Lower lobe of right lung (tissue), 2 donors: ENCODE measurements at regions not wholly inside any gene's neighbourhood (a gene's known extent, or its start where the extent isn't known, plus 50 kb on each side); places are given as distances from the start of the nearest gene placed in this dataset.

Experiments used
- ATAC-seq, 2 donors: fragments of 200-7000 bp; cut with Tn5 transposase; one replicate each; pipeline ENCODE4 v1.9.1; 2020 to 2022; ENCODE audit warnings: mild to moderate bottlenecking in 2 of 2, moderate library complexity in 2 of 2
- DNase-seq: peaks from one replicate; pipeline ENCODE4 v3.0.0-alpha.2; 2020
- H3K27ac ChIP-seq: fragments of 200-600 bp; one replicate; pipeline ENCODE4 v1.8.0; 2022
- H3K27me3 ChIP-seq: fragments of 200-600 bp; one replicate; pipeline ENCODE4 v1.8.0; 2022; ENCODE audit warnings: low read depth
- H3K36me3 ChIP-seq: fragments of 200-600 bp; one replicate; pipeline ENCODE4 v1.8.0; 2022; ENCODE audit warnings: mild to moderate bottlenecking
- H3K4me1 ChIP-seq: fragments of 200-600 bp; one replicate; pipeline ENCODE4 v1.8.0; 2022
- H3K4me3 ChIP-seq: fragments of 200-600 bp; one replicate; pipeline ENCODE4 v1.8.0; 2022; ENCODE audit warnings: mild to moderate bottlenecking
- H3K9me3 ChIP-seq: fragments of 200-600 bp; one replicate; pipeline ENCODE4 v1.8.0; 2022
- intact Hi-C: fragments of 100-400 bp; cut with DNase I; formaldehyde crosslinking; loops from one replicate; pipeline ENCODE4 v1.11.0; 2022
- TF ChIP-seq, protein P1 (sequence below): fragments of 200-600 bp; IDR thresholded peaks from one replicate; pipeline ENCODE4 v1.8.0; 2022; ENCODE audit warnings: antibody characterized with exemption, mild to moderate bottlenecking
- donor health status: DM: no; HTN: yes; CAD: no; lungs with severe emphysema.

DNA sequence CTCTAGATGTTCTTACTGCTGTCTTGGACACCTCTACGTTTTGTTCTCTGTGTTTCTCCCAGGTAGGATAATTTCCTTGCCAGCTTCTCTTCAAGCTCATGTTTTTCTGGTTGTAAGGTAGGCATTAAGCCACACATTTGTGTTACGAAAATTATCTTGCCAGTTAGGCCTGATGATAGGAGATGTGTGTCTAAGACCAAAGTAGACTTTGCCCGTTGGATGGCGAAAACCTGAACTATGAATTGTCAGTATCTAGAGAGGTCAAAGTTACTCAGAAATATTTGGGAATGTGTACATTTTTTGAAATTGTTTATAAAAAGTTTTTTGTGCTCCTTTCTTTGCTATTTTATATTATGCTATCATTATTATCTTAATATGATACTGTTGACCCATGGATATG is 72.8 kb downstream of the FHIP1A start:
- Histone ChIP-seq H3K27ac (no peak overlapping the region), H3K9me3 (no peaks in the 10 kb centered on the region), H3K36me3 (no peaks in the 10 kb centered on the region), H3K4me1 (no peaks in the 10 kb centered on the region), H3K4me3 (no peak overlapping the region), H3K27me3 (no peaks in the 10 kb centered on the region)
- TF ChIP-seq, protein P1, sequence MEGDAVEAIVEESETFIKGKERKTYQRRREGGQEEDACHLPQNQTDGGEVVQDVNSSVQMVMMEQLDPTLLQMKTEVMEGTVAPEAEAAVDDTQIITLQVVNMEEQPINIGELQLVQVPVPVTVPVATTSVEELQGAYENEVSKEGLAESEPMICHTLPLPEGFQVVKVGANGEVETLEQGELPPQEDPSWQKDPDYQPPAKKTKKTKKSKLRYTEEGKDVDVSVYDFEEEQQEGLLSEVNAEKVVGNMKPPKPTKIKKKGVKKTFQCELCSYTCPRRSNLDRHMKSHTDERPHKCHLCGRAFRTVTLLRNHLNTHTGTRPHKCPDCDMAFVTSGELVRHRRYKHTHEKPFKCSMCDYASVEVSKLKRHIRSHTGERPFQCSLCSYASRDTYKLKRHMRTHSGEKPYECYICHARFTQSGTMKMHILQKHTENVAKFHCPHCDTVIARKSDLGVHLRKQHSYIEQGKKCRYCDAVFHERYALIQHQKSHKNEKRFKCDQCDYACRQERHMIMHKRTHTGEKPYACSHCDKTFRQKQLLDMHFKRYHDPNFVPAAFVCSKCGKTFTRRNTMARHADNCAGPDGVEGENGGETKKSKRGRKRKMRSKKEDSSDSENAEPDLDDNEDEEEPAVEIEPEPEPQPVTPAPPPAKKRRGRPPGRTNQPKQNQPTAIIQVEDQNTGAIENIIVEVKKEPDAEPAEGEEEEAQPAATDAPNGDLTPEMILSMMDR: no peak
- ATAC-seq (no peak), DNase-seq (no peak)
- intact Hi-C loops: no loop called here

- intact Hi-C loops: no loop called here
- H3K4me1 ChIP-seq: no peaks in the 10 kb centered on the region
- H3K27me3 ChIP-seq: no peaks in the 10 kb centered on the region
- TF ChIP-seq, protein P1: no peak
- DNase-seq: no peak
- no peaks in the 10 kb centered on the region for H3K9me3 ChIP-seq
- no peaks in the 10 kb centered on the region for H3K36me3 ChIP-seq
- no peak for ATAC-seq
- no peak overlapping the region for H3K4me3 ChIP-seq
- no peak overlapping the region for H3K27ac ChIP-seq
These were observed 75.6 kb downstream of the FHIP1A start for GRCh38 chr4:151484396-151485102.

- no peaks in the 10 kb centered on the region for H3K36me3 ChIP-seq
- H3K4me3 ChIP-seq: no peak overlapping the region
- intact Hi-C loops: no loop called here
- DNase-seq (no peak), ATAC-seq (no peak)
- H3K9me3 ChIP-seq: no peaks in the 10 kb centered on the region
- H3K27ac ChIP-seq: no peak overlapping the region
- no peaks in the 10 kb centered on the region for H3K27me3 ChIP-seq
- no peaks in the 10 kb centered on the region for H3K4me1 ChIP-seq
- TF ChIP-seq, protein P1: no peak
These were observed 76.7 kb downstream of the FHIP1A start for GRCh38 chr4:151485541-151486131.

DNA sequence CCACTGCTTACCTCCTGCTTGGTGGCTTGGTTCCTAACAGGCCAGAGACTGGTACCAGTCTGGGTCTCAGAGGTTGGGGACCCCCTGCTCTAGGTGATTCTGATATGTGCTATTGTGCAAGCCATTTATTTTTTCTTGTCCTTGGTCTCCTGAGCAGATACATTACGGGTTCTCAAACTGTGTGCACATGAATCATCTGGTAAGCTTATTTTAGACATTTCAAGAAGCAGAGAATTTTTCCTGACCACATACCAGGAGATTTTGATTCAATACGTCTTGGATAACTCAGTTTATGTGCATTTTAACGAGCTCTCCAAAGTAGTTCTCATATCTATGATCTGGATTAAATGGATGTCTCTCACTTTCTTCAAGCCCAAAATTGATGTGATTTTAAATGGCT is 77.2 kb downstream of the FHIP1A start:
- Histone ChIP-seq H3K4me3 (no peak overlapping the region), H3K27ac (no peak overlapping the region), H3K9me3 (no peaks in the 10 kb centered on the region), H3K27me3 (no peaks in the 10 kb centered on the region), H3K36me3 (no peaks in the 10 kb centered on the region), H3K4me1 (no peaks in the 10 kb centered on the region)
- no peak for DNase-seq
- intact Hi-C loops: no loop called here
- TF ChIP-seq, protein P1: no peak
- no peak for ATAC-seq

DNA sequence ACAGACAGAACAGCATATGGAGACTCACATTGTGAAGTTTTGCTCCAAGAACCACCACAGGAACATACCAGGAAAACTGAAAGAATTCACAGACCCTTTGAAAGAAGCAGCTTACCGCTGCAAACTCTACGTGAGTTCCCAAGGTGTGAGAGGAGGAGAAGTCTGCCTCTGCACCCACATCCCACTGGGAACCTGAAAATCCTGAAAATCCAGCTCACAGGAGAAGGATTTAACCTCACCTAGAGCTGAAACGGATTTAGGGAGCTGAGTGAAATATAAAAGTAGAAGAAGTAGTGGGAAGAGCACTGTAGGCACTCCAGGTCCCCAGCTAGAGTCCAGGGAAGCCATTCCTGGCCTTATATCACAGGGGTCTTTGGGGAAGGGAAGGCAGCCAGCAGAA is 80.0 kb downstream of the FHIP1A start:
- TF ChIP-seq, protein P1: no peak
- H3K4me1 ChIP-seq: no peaks in the 10 kb centered on the region
- no peaks in the 10 kb centered on the region for H3K36me3 ChIP-seq
- intact Hi-C loops: no loop called here
- H3K27ac ChIP-seq: no peak overlapping the region
- ATAC-seq (no peak), DNase-seq (no peak)
- no peaks in the 10 kb centered on the region for H3K27me3 ChIP-seq
- H3K4me3 ChIP-seq: no peak overlapping the region
- peaks cover under 1% of the 10 kb centered on the region for H3K9me3 ChIP-seq
